Panc1 (cell line): ENCODE measurements at regions not wholly inside any gene's neighbourhood (a gene's known extent, or its start where the extent isn't known, plus 50 kb on each side); places are given as distances from the start of the nearest gene placed in this dataset.

Experiments used
- ATAC-seq: fragments of 200-7000 bp; cut with Tn5 transposase; 2 replicates; pipeline ENCODE4 v1.9.1; 2020; ENCODE audit warnings: mild to moderate bottlenecking, moderate library complexity
- BruUV-seq: library from RNA; stranded (reverse); fragments of 400-500 nt; replicated peaks from 2 replicates; lab custom pipeline; 2021; lab: Mats Ljungman, UMichigan
- CTCF ChIA-PET: fragments of 300-600 bp; sonication (Branson Sonifier 250); formaldehyde crosslinking; loops from one replicate; lab custom pipeline; 2022; ENCODE audit warnings: antibody characterized with exemption; lab: Charles Lee
- POLR2A ChIA-PET: fragments of 300-600 bp; sonication (Branson Sonifier 250); formaldehyde crosslinking; loops from one replicate; lab custom pipeline; 2022; ENCODE audit warnings: antibody characterized with exemption; lab: Charles Lee
- DNase-seq: peaks from one replicate; pipeline ENCODE4 v3.0.0-alpha.2; 2010; ENCODE audit warnings: low read depth, low spot score
- H3K27ac ChIP-seq: 2 replicates; pipeline ENCODE4 v1.5.1; 2011; ENCODE audit warnings: mild to moderate bottlenecking, low read length, inconsistent platforms
- H3K27me3 ChIP-seq: fragments of 200-500 bp; sonication (Bioruptor generic); 2 replicates; pipeline ENCODE4 v1.6.0; 2014; ENCODE audit warnings: low read length, inconsistent platforms; ENCODE audit not compliant: control insufficient read depth, insufficient read depth
- H3K36me3 ChIP-seq: fragments of 200-500 bp; sonication (Bioruptor generic); 2 replicates; pipeline ENCODE4 v1.5.1; 2014; ENCODE audit warnings: inconsistent platforms, mild to moderate bottlenecking, low read length, moderate library complexity; ENCODE audit not compliant: control insufficient read depth, insufficient read depth
- H3K4me1 ChIP-seq: 2 replicates; pipeline ENCODE4 v1.5.1; 2011; ENCODE audit warnings: inconsistent platforms, mild to moderate bottlenecking, low read length, moderate library complexity; ENCODE audit not compliant: control insufficient read depth, insufficient read depth
- H3K4me3 ChIP-seq, 2 experiments: 2 replicates each; pipeline ENCODE4 v1.5.1; 2011 to 2012; ENCODE audit warnings: low read depth in 2 of 2, low read length in 2 of 2, mild to moderate bottlenecking in 2 of 2, inconsistent platforms in 1 of 2, moderate library complexity in 1 of 2
- H3K9me3 ChIP-seq: fragments of 200-500 bp; sonication (Bioruptor generic); 2 replicates; pipeline ENCODE4 v1.5.1; 2014; ENCODE audit warnings: low read depth, mild to moderate bottlenecking, inconsistent platforms, low read length, moderate library complexity; ENCODE audit not compliant: control insufficient read depth, insufficient read depth
- POLR2AphosphoS5 ChIP-seq: IDR thresholded peaks from 2 replicates; pipeline ENCODE4 v1.6.1; 2012; ENCODE audit warnings: mild to moderate bottlenecking, low read depth, low read length, moderate library complexity
- SIN3A ChIP-seq: IDR thresholded peaks from 2 replicates; pipeline ENCODE4 v1.6.1; 2012; ENCODE audit warnings: low read depth, mild to moderate bottlenecking, low read length, moderate library complexity, borderline replicate concordance; ENCODE audit not compliant: insufficient read depth
- TCF7L2 ChIP-seq: IDR thresholded peaks from 2 replicates; pipeline ENCODE4 v1.6.1; 2011; ENCODE audit warnings: mild to moderate bottlenecking, low read depth, low read length, inconsistent platforms
- in situ Hi-C: cut with HindIII; loops from 2 replicates; pipeline ENCODE4 v1.10.0; 2016; ENCODE audit warnings: low sequenced_read_pairs, low pct_unique_long_range_greater_than_20kb
- intact Hi-C: fragments of 100-400 bp; cut with micrococcal nuclease; formaldehyde crosslinking; loops from one replicate; pipeline ENCODE4 v1.10.0; 2022; ENCODE audit not compliant: unreplicated experiment
- TF ChIP-seq, protein P1 (sequence below): fragments of 450-650 bp; IDR thresholded peaks from 2 replicates; pipeline ENCODE4 v1.5.1; 2017; ENCODE audit warnings: mild to moderate bottlenecking
- TF ChIP-seq, protein P2 (sequence below), 2 experiments: IDR thresholded peaks; 2 replicates each; pipeline ENCODE4 v1.6.1; 2011 to 2012; ENCODE audit warnings: low read depth in 2 of 2, control low read depth in 1 of 2, low read length in 1 of 2, mild to moderate bottlenecking in 1 of 2, moderate library complexity in 1 of 2; ENCODE audit not compliant: insufficient read depth in 1 of 2

DNA sequence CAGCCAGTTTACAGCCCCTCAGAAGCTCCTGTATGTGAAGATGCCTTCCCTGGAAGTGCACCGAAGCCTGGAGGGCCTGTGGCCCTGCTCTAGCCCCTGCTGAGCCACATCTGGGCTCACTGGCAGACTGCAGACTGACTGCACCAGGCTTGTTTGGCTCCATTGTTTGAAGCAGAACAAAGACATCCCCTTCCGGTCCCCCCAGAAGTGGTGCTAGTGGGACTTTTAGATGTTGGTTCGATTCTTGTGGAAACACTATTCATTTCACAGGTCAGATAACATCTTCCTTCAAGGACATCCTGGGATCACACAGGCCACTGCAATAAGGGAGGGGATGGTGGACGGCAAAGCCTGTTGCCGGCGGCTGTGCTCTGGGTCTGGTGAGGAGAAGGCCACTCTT lies 57.8 kb upstream of the CBLN2 start:
- no peak overlapping the region for H3K27ac ChIP-seq
- no peak for DNase-seq
- H3K36me3 ChIP-seq: no peaks in the 10 kb centered on the region
- no peak for ATAC-seq
- no peaks in the 10 kb centered on the region for H3K27me3 ChIP-seq
- TF ChIP-seq POLR2AphosphoS5: no peak
- no peaks in the 10 kb centered on the region for H3K4me1 ChIP-seq
- intact Hi-C loops: no loop called here
- H3K4me3 ChIP-seq: no peak overlapping the region
- POLR2A ChIA-PET: no interaction called here
- in situ Hi-C loops: no loop called here
- CTCF ChIA-PET: no interaction called here
- BruUV-seq: no TSS peak
- no peaks in the 10 kb centered on the region for H3K9me3 ChIP-seq

DNA sequence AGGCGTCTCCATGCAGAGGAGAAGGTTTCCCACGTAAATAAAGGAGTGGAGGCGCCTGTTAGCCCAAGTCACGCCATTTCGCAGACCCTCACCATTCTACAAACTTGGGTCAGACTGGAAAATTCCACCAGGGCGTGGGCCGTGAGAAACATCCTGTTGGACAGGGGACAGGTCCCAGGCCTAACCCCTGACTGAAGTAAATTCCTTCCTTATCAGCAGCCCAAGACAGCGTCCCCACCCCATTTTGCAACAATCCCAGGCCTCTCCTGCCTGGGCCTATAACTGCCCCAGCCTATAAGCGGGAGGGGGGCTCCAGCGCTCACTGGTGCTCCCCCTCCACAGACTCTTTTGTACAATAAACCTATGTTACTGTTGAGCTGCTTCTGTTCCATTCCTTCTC lies 57.3 kb upstream of the CBLN2 start:
- TF ChIP-seq POLR2AphosphoS5 (no peak), SIN3A (no peak), TCF7L2 (no peak)
- TF ChIP-seq, protein P1, sequence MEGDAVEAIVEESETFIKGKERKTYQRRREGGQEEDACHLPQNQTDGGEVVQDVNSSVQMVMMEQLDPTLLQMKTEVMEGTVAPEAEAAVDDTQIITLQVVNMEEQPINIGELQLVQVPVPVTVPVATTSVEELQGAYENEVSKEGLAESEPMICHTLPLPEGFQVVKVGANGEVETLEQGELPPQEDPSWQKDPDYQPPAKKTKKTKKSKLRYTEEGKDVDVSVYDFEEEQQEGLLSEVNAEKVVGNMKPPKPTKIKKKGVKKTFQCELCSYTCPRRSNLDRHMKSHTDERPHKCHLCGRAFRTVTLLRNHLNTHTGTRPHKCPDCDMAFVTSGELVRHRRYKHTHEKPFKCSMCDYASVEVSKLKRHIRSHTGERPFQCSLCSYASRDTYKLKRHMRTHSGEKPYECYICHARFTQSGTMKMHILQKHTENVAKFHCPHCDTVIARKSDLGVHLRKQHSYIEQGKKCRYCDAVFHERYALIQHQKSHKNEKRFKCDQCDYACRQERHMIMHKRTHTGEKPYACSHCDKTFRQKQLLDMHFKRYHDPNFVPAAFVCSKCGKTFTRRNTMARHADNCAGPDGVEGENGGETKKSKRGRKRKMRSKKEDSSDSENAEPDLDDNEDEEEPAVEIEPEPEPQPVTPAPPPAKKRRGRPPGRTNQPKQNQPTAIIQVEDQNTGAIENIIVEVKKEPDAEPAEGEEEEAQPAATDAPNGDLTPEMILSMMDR: no peak
- TF ChIP-seq, protein P2, sequence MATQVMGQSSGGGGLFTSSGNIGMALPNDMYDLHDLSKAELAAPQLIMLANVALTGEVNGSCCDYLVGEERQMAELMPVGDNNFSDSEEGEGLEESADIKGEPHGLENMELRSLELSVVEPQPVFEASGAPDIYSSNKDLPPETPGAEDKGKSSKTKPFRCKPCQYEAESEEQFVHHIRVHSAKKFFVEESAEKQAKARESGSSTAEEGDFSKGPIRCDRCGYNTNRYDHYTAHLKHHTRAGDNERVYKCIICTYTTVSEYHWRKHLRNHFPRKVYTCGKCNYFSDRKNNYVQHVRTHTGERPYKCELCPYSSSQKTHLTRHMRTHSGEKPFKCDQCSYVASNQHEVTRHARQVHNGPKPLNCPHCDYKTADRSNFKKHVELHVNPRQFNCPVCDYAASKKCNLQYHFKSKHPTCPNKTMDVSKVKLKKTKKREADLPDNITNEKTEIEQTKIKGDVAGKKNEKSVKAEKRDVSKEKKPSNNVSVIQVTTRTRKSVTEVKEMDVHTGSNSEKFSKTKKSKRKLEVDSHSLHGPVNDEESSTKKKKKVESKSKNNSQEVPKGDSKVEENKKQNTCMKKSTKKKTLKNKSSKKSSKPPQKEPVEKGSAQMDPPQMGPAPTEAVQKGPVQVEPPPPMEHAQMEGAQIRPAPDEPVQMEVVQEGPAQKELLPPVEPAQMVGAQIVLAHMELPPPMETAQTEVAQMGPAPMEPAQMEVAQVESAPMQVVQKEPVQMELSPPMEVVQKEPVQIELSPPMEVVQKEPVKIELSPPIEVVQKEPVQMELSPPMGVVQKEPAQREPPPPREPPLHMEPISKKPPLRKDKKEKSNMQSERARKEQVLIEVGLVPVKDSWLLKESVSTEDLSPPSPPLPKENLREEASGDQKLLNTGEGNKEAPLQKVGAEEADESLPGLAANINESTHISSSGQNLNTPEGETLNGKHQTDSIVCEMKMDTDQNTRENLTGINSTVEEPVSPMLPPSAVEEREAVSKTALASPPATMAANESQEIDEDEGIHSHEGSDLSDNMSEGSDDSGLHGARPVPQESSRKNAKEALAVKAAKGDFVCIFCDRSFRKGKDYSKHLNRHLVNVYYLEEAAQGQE (IDR thresholded peaks at IDR 0.05; ENCODE audit: insufficient read depth in 1 of 2, low read depth in 2 of 2, low read length in 1 of 2): no peak
- POLR2A ChIA-PET: no interaction called here
- H3K27me3 ChIP-seq: no peaks in the 10 kb centered on the region
- DNase-seq (no peak), ATAC-seq (no peak)
- no peaks in the 10 kb centered on the region for H3K36me3 ChIP-seq
- CTCF ChIA-PET: no interaction called here
- no peak overlapping the region for H3K27ac ChIP-seq
- no peaks in the 10 kb centered on the region for H3K4me1 ChIP-seq
- intact Hi-C loops: no loop called here
- in situ Hi-C loops: no loop called here
- no peak overlapping the region for H3K4me3 ChIP-seq
- H3K9me3 ChIP-seq: no peaks in the 10 kb centered on the region
- no TSS peak for BruUV-seq
